Naive thymus-derived CD4-positive, alpha-beta T cell (primary cell): ENCODE measurements at regions not wholly inside any gene's neighbourhood (a gene's known extent, or its start where the extent isn't known, plus 50 kb on each side); places are given as distances from the start of the nearest gene placed in this dataset.

ENCODE experiments used
- ATAC-seq: fragments of 150-1000 bp; cut with Tn5 transposase; 2 replicates; pipeline ENCODE4 v1.10.0; 2021; ENCODE audit warnings: mild to moderate bottlenecking, moderate library complexity
- CTCF ChIA-PET: fragments of 350-600 bp; sonication (Branson Sonifier 250); formaldehyde crosslinking; loops from one replicate; lab custom pipeline; 2021; ENCODE audit warnings: antibody characterized with exemption; lab: Charles Lee
- POLR2A ChIA-PET: fragments of 350-600 bp; sonication (Branson Sonifier 250); formaldehyde crosslinking; loops from one replicate; lab custom pipeline; 2021; ENCODE audit warnings: antibody characterized with exemption, inconsistent platforms; lab: Charles Lee
- DNase-seq, 9 donors: peaks; one replicate each; pipeline versions ENCODE4 v3.0.0 to v3.0.0-alpha.2; 2020 to 2022; ENCODE audit warnings: mixed read lengths in 1 of 9
- H3K27ac ChIP-seq: one replicate; pipeline ENCODE4 v1.7.0; 2013; ENCODE audit warnings: mild to moderate bottlenecking, low read depth, low read length, moderate library complexity
- H3K27me3 ChIP-seq, 2 donors: one replicate each; pipeline ENCODE4 v1.7.0; 2013; ENCODE audit warnings: low read length in 2 of 2, mild to moderate bottlenecking in 2 of 2, moderate library complexity in 2 of 2; ENCODE audit not compliant: control insufficient read depth in 2 of 2, insufficient read depth in 2 of 2
- H3K36me3 ChIP-seq, 3 experiments: 1 replicate in 2 of 3; 2 replicates in 1 of 3; pipeline ENCODE4 v1.7.0; 2013; ENCODE audit warnings: low read length in 3 of 3, mild to moderate bottlenecking in 3 of 3, moderate library complexity in 1 of 3; ENCODE audit not compliant: insufficient read depth in 3 of 3, control insufficient read depth in 2 of 3
- H3K4me1 ChIP-seq, 2 donors: one replicate each; pipeline ENCODE4 v1.7.0; 2013; ENCODE audit warnings: low read length in 2 of 2, mild to moderate bottlenecking in 2 of 2, moderate library complexity in 1 of 2; ENCODE audit not compliant: control insufficient read depth in 2 of 2, insufficient read depth in 2 of 2
- H3K4me3 ChIP-seq: 2 replicates; pipeline ENCODE4 v1.7.0; 2013; ENCODE audit warnings: mild to moderate bottlenecking, low read length
- H3K9me3 ChIP-seq, 3 experiments: 1 replicate in 2 of 3; 2 replicates in 1 of 3; pipeline ENCODE4 v1.7.0; 2013; ENCODE audit warnings: low read length in 3 of 3; ENCODE audit not compliant: control insufficient read depth in 2 of 3
- H3K27ac Mint-ChIP-seq, 9 donors: one replicate each; pipeline ENCODE4 v1.8.0; 2020 to 2022; ENCODE audit warnings: mixed read lengths in 9 of 9, mild to moderate bottlenecking in 8 of 9, moderate library complexity in 5 of 9, inconsistent platforms in 2 of 9
- H3K27me3 Mint-ChIP-seq, 5 donors: one replicate each; pipeline ENCODE4 v1.8.0; 2021 to 2022; ENCODE audit warnings: mixed read lengths in 5 of 5, mild to moderate bottlenecking in 1 of 5
- H3K36me3 Mint-ChIP-seq, 5 donors: one replicate each; pipeline ENCODE4 v1.8.0; 2020 to 2022; ENCODE audit warnings: mixed read lengths in 5 of 5, mild to moderate bottlenecking in 3 of 5, inconsistent platforms in 1 of 5
- H3K4me1 Mint-ChIP-seq, 7 donors: one replicate each; pipeline ENCODE4 v1.8.0; 2020 to 2022; ENCODE audit warnings: mixed read lengths in 7 of 7, mild to moderate bottlenecking in 3 of 7, inconsistent platforms in 1 of 7
- H3K4me3 Mint-ChIP-seq, 10 donors: one replicate each; pipeline ENCODE4 v1.8.0; 2020 to 2022; ENCODE audit warnings: mild to moderate bottlenecking in 10 of 10, mixed read lengths in 10 of 10, moderate library complexity in 6 of 10, inconsistent platforms in 2 of 10
- H3K9me3 Mint-ChIP-seq, 11 donors: one replicate each; pipeline ENCODE4 v1.8.0; 2020 to 2022; ENCODE audit warnings: mixed read lengths in 11 of 11, mild to moderate bottlenecking in 4 of 11, inconsistent platforms in 1 of 11, moderate library complexity in 1 of 11
- intact Hi-C, 2 donors: fragments of 100-400 bp; cut with micrococcal nuclease; formaldehyde crosslinking; loops; one replicate each; pipeline ENCODE4 v1.15.1; 2023

GRCh38 chr1:37274486-37274885, 199.9 kb upstream of the ZC3H12A start:
- Histone ChIP-seq H3K4me3 (no peak overlapping the region), H3K4me1 (no peaks in the 10 kb centered on the region), H3K9me3 (no peaks in the 10 kb centered on the region), H3K27ac (no peak overlapping the region), H3K36me3 (no peaks in the 10 kb centered on the region), H3K27me3 (no peaks in the 10 kb centered on the region)
- Mint-ChIP-seq H3K4me1 (no peaks in the 10 kb centered on the region), H3K27me3 (peaks cover 1 to 58% (median 13%) of the 10 kb centered on the region in 5 donors), H3K4me3 (no peak overlapping the region), H3K36me3 (no peaks in the 10 kb centered on the region), H3K27ac (no peak overlapping the region), H3K9me3 (peaks cover 0 to 15% (median 5%) of the 10 kb centered on the region in 11 donors)
- ChIA-PET POLR2A (no interaction called here), CTCF (no interaction called here)
- ATAC-seq (no peak), DNase-seq (no peak)
- intact Hi-C loops: no loop called here

GRCh38 chr1:37274938-37275631, 199.3 kb upstream of the ZC3H12A start:
- Histone ChIP-seq H3K36me3 (no peaks in the 10 kb centered on the region), H3K4me3 (no peak overlapping the region), H3K27me3 (no peaks in the 10 kb centered on the region), H3K27ac (no peak overlapping the region), H3K9me3 (peaks cover 0 to 5% (median 0%) of the 10 kb centered on the region in 3 experiments), H3K4me1 (no peaks in the 10 kb centered on the region)
- CTCF ChIA-PET: no interaction called here
- Mint-ChIP-seq H3K4me1 (no peaks in the 10 kb centered on the region), H3K36me3 (no peaks in the 10 kb centered on the region), H3K4me3 (no peak overlapping the region), H3K9me3 (peaks cover 0 to 21% (median 10%) of the 10 kb centered on the region in 11 donors), H3K27ac (no peak overlapping the region), H3K27me3 (peaks cover 1 to 58% (median 19%) of the 10 kb centered on the region in 5 donors)
- intact Hi-C loops: no loop called here
- DNase-seq (no peak), ATAC-seq (no peak)
- POLR2A ChIA-PET: no interaction called here

- Mint-ChIP-seq H3K36me3 (no peaks in the 10 kb centered on the region), H3K27ac (no peak overlapping the region), H3K9me3 (peaks cover 0 to 40% (median 18%) of the 10 kb centered on the region in 11 donors), H3K27me3 (peaks cover 6 to 46% (median 26%) of the 10 kb centered on the region in 5 donors), H3K4me3 (no peak overlapping the region), H3K4me1 (no peaks in the 10 kb centered on the region)
- CTCF ChIA-PET: no interaction called here
- POLR2A ChIA-PET: no interaction called here
- intact Hi-C loops: no loop called here
- no peak overlapping the region for H3K27ac ChIP-seq
- no peaks in the 10 kb centered on the region for H3K36me3 ChIP-seq
- DNase-seq (no peak), ATAC-seq (no peak)
- no peak overlapping the region for H3K4me3 ChIP-seq
- H3K4me1 ChIP-seq: no peaks in the 10 kb centered on the region
- H3K27me3 ChIP-seq: no peaks in the 10 kb centered on the region
- H3K9me3 ChIP-seq: peaks cover 0 to 11% (median 0%) of the 10 kb centered on the region in 3 experiments
Measured at GRCh38 chr1:37277366-37277765, 197.0 kb upstream of the ZC3H12A start.

GRCh38 chr1:37281354-37281753, 193.0 kb upstream of the ZC3H12A start:
- no peaks in the 10 kb centered on the region for H3K36me3 Mint-ChIP-seq
- ChIA-PET CTCF (no interaction called here), POLR2A (no interaction called here)
- H3K4me1 Mint-ChIP-seq: no peaks in the 10 kb centered on the region
- Histone ChIP-seq H3K4me1 (no peaks in the 10 kb centered on the region), H3K9me3 (peaks cover 0 to 11% (median 0%) of the 10 kb centered on the region in 3 experiments), H3K27me3 (no peaks in the 10 kb centered on the region), H3K27ac (no peak overlapping the region), H3K4me3 (no peak overlapping the region), H3K36me3 (no peaks in the 10 kb centered on the region)
- H3K27me3 Mint-ChIP-seq: peaks cover 9 to 41% (median 34%) of the 10 kb centered on the region in 5 donors
- H3K9me3 Mint-ChIP-seq: peaks cover 0 to 53% (median 16%) of the 10 kb centered on the region in 11 donors
- intact Hi-C loops: no loop called here
- no peak overlapping the region for H3K27ac Mint-ChIP-seq
- no peak for DNase-seq
- ATAC-seq: no peak
- H3K4me3 Mint-ChIP-seq: no peak overlapping the region

- Histone ChIP-seq H3K4me3 (no peak overlapping the region), H3K36me3 (no peaks in the 10 kb centered on the region), H3K9me3 (peaks cover 0 to 11% (median 0%) of the 10 kb centered on the region in 3 experiments), H3K4me1 (no peaks in the 10 kb centered on the region), H3K27me3 (no peaks in the 10 kb centered on the region), H3K27ac (no peak overlapping the region)
- Mint-ChIP-seq H3K9me3 (peaks cover 0 to 53% (median 14%) of the 10 kb centered on the region in 11 donors), H3K27ac (no peak overlapping the region), H3K4me1 (no peaks in the 10 kb centered on the region), H3K27me3 (peaks cover 9 to 41% (median 34%) of the 10 kb centered on the region in 5 donors), H3K36me3 (no peaks in the 10 kb centered on the region), H3K4me3 (no peak overlapping the region)
- DNase-seq (no peak), ATAC-seq (no peak)
- intact Hi-C loops: no loop called here
- POLR2A ChIA-PET: no interaction called here
- CTCF ChIA-PET: no interaction called here
Measured at GRCh38 chr1:37282764-37283163, 191.6 kb upstream of the ZC3H12A start.

- Mint-ChIP-seq H3K4me1 (no peaks in the 10 kb centered on the region), H3K4me3 (no peak overlapping the region), H3K27me3 (peaks cover 11 to 41% (median 31%) of the 10 kb centered on the region in 5 donors), H3K27ac (no peak overlapping the region), H3K9me3 (peaks cover 0 to 42% (median 14%) of the 10 kb centered on the region in 11 donors), H3K36me3 (no peaks in the 10 kb centered on the region)
- Histone ChIP-seq H3K9me3 (peaks cover 0 to 11% (median 0%) of the 10 kb centered on the region in 3 experiments), H3K27me3 (no peaks in the 10 kb centered on the region), H3K27ac (no peak overlapping the region), H3K36me3 (no peaks in the 10 kb centered on the region), H3K4me3 (no peak overlapping the region), H3K4me1 (no peaks in the 10 kb centered on the region)
- ATAC-seq (no peak), DNase-seq (no peak)
- intact Hi-C loops: no loop called here
- CTCF ChIA-PET: no interaction called here
- POLR2A ChIA-PET: no interaction called here
Measured at GRCh38 chr1:37284053-37284452, 190.3 kb upstream of the ZC3H12A start.

- H3K27ac ChIP-seq: no peak overlapping the region
- ATAC-seq: no peak
- no peak for DNase-seq
- Mint-ChIP-seq H3K36me3 (peaks cover 0 to 4% (median 0%) of the 10 kb centered on the region in 5 donors), H3K4me1 (peaks cover 0 to 2% (median 0%) of the 10 kb centered on the region in 7 donors), H3K27me3 (peaks cover under 1 to 45% (median 14%) of the 10 kb centered on the region in 5 donors), H3K9me3 (peaks cover 0 to 14% (median 3%) of the 10 kb centered on the region in 11 donors), H3K4me3 (no peak overlapping the region), H3K27ac (no peak overlapping the region)
- ChIA-PET POLR2A (no interaction called here), CTCF (no interaction called here)
- H3K9me3 ChIP-seq: no peaks in the 10 kb centered on the region
- H3K27me3 ChIP-seq: no peaks in the 10 kb centered on the region
- intact Hi-C loops: no loop called here
- no peaks in the 10 kb centered on the region for H3K4me1 ChIP-seq
- H3K4me3 ChIP-seq: no peak overlapping the region
- H3K36me3 ChIP-seq: no peaks in the 10 kb centered on the region
Measured at GRCh38 chr1:37286881-37287280, 187.5 kb upstream of the ZC3H12A start.
